ENCODE measurements at regions not wholly inside any gene's neighbourhood (a gene's known extent, or its start where the extent isn't known, plus 50 kb on each side); places are given as distances from the start of the nearest gene placed in this dataset.

- no peak for DNase-seq (ENCODE audit: low read depth, low spot score)
- intact Hi-C loops (cut with micrococcal nuclease): no loop called here
- no peak overlapping the region for H2AFZ ChIP-seq (ENCODE audit: low read depth, low read length)
- H3K9me3 ChIP-seq (replicated peaks; ENCODE audit: control insufficient read depth, insufficient read depth, low read length): no peaks in the 10 kb centered on the region
- H3K4me1 ChIP-seq (ENCODE audit: control insufficient read depth, extremely low read depth, insufficient read depth, low read length): no peaks in the 10 kb centered on the region
- POLR2A ChIA-PET: no interaction called here
- H4K20me1 ChIP-seq (replicated peaks; ENCODE audit: control insufficient read depth, extremely low read depth, insufficient read depth, low read length): no peaks in the 10 kb centered on the region
- dilution Hi-C loops (cut with MboI; ENCODE audit: extremely low pct_ligation_motif_present, low sequenced_read_pairs): no loop called here
- H3K27ac ChIP-seq (ENCODE audit: insufficient read depth, low read depth, low read length): no peak overlapping the region
- FAIRE-seq: no peak
- no peaks in the 10 kb centered on the region for H3K27me3 ChIP-seq (ENCODE audit: control insufficient read depth in 2 of 2, insufficient read depth in 2 of 2, low read length in 2 of 2)
- no peak overlapping the region for H3K9ac ChIP-seq (replicated peaks; ENCODE audit: extremely low read depth, insufficient read depth, low read length)
- H3K9me1 ChIP-seq (replicated peaks; ENCODE audit: control insufficient read depth, extremely low read depth, insufficient read depth, low read length): no peaks in the 10 kb centered on the region
- CTCF ChIA-PET: no interaction called here
- H3K79me2 ChIP-seq (ENCODE audit: control insufficient read depth, insufficient read depth, low read length): no peaks in the 10 kb centered on the region
- TF ChIP-seq JUN (IDR thresholded peaks at IDR 0.05; ENCODE audit: borderline replicate concordance, insufficient read depth, insufficient read length, low read depth) (no peak), CTCF (IDR thresholded peaks at IDR 0.05; ENCODE audit: extremely low read depth in 1 of 2, insufficient read depth in 1 of 2, low read depth in 1 of 2, low read length in 2 of 2) (no peak), FOS (IDR thresholded peaks at IDR 0.05; ENCODE audit: borderline replicate concordance, insufficient read depth, low read length) (no peak), POLR2A (IDR thresholded peaks at IDR 0.05; ENCODE audit: low read depth, low read length) (no peak), EZH2 (IDR thresholded peaks at IDR 0.05; ENCODE audit: borderline replicate concordance, low read depth, low read length, severe bottlenecking) (no peak), MYC (IDR thresholded peaks at IDR 0.05; ENCODE audit: low read depth, low read length) (no peak), GATA2 (IDR thresholded peaks at IDR 0.05; ENCODE audit: insufficient read depth, insufficient read length, low read depth, low read length) (no peak), MAX (IDR thresholded peaks at IDR 0.05; ENCODE audit: insufficient read depth, insufficient read length) (no peak), POLR2AphosphoS5 (IDR thresholded peaks at IDR 0.05; ENCODE audit: insufficient read depth, low read depth, low read length) (no peak)
- no peak overlapping the region for H3K4me2 ChIP-seq (ENCODE audit: insufficient read depth, low read length)
- no TSS peak for BruUV-seq (replicated peaks)
- H3K4me3 ChIP-seq (replicated peaks in 1 of 3; ENCODE audit: insufficient read depth in 1 of 3, low read depth in 1 of 3, low read length in 3 of 3): no peak overlapping the region
- no peaks in the 10 kb centered on the region for H3K36me3 ChIP-seq (ENCODE audit: control insufficient read depth in 2 of 2, extremely low read depth in 1 of 2, insufficient read depth in 2 of 2, low read length in 2 of 2)
These were observed 168.0 kb downstream of the GNAI1 start for GRCh38 chr7:80302636-80303035.

Measured in endothelial cell of umbilical vein (primary cell).